OCI-LY7 (cell line): ENCODE measurements at regions not wholly inside any gene's neighbourhood (a gene's known extent, or its start where the extent isn't known, plus 50 kb on each side); places are given as distances from the start of the nearest gene placed in this dataset.
"Not testable (repeated sequence)": the region's sequence is repeated elsewhere in the genome, so short reads cannot be mapped to it uniquely, and the experiment has no call there.

Experiments used
- BruUV-seq: library from RNA; stranded (reverse); fragments of 400-500 nt; replicated peaks from 2 replicates; lab custom pipeline; 2021; lab: Mats Ljungman, UMichigan
- CTCF ChIA-PET: fragments of 300-600 bp; sonication (Branson Sonifier 250); formaldehyde crosslinking; loops from one replicate; lab custom pipeline; 2022; ENCODE audit warnings: antibody characterized with exemption; ENCODE audit not compliant: unreplicated experiment; lab: Charles Lee
- POLR2A ChIA-PET: fragments of 300-600 bp; sonication (Branson Sonifier 250); formaldehyde crosslinking; loops from one replicate; lab custom pipeline; 2022; ENCODE audit warnings: antibody characterized with exemption; lab: Charles Lee
- DNase-seq: peaks from one replicate; pipeline ENCODE4 v3.0.0-alpha.2; 2015; ENCODE audit warnings: low spot score
- H2AFZ ChIP-seq: fragments of 200-600 bp; sonication (generic), shearing (Covaris generic); 2 replicates; pipeline ENCODE4 v1.6.1; 2014; ENCODE audit warnings: mild to moderate bottlenecking, antibody characterized with exemption, low read length, moderate library complexity
- H3K27ac ChIP-seq: fragments of 200-600 bp; sonication (generic); 2 replicates; pipeline ENCODE4 v1.5.1; 2014; ENCODE audit warnings: mixed run types, low read depth, mild to moderate bottlenecking, moderate library complexity, low read length, inconsistent platforms; ENCODE audit not compliant: poor library complexity, severe bottlenecking
- H3K36me3 ChIP-seq: fragments of 200-600 bp; sonication (generic); 2 replicates; pipeline ENCODE4 v1.6.1; 2014; ENCODE audit warnings: mild to moderate bottlenecking, antibody characterized with exemption, low read length, moderate library complexity, mixed read lengths; ENCODE audit not compliant: insufficient read depth
- H3K4me1 ChIP-seq: fragments of 200-600 bp; sonication (generic); 2 replicates; pipeline ENCODE4 v1.5.1; 2014; ENCODE audit warnings: mild to moderate bottlenecking, low read length; ENCODE audit not compliant: insufficient read depth, poor library complexity, severe bottlenecking
- H3K4me2 ChIP-seq: fragments of 200-600 bp; sonication (generic); 2 replicates; pipeline ENCODE4 v1.6.1; 2014; ENCODE audit warnings: mild to moderate bottlenecking, low read length
- H3K4me3 ChIP-seq: fragments of 200-600 bp; sonication (generic); 2 replicates; pipeline ENCODE4 v1.5.1; 2014; ENCODE audit warnings: mild to moderate bottlenecking, low read depth, low read length; ENCODE audit not compliant: poor library complexity, severe bottlenecking
- H3K79me2 ChIP-seq: fragments of 200-600 bp; sonication (generic); 2 replicates; pipeline ENCODE4 v1.6.1; 2016; ENCODE audit warnings: low read depth, mild to moderate bottlenecking, low read length, moderate library complexity, mixed read lengths; ENCODE audit not compliant: insufficient read depth
- H3K9me2 ChIP-seq: fragments of 200-600 bp; sonication (generic); 2 replicates; pipeline ENCODE4 v1.6.1; 2016; ENCODE audit warnings: mild to moderate bottlenecking, low read length, mixed read lengths; ENCODE audit not compliant: insufficient read depth
- H3K9me3 ChIP-seq: fragments of 200-600 bp; sonication (generic); 2 replicates; pipeline ENCODE4 v1.6.1; 2014; ENCODE audit warnings: mild to moderate bottlenecking, mixed run types, low read length, mixed read lengths
- H4K20me1 ChIP-seq: fragments of 200-600 bp; sonication (generic); 2 replicates; pipeline ENCODE4 v1.6.1; 2014; ENCODE audit warnings: mild to moderate bottlenecking, antibody characterized with exemption, low read length, moderate library complexity, mixed read lengths; ENCODE audit not compliant: insufficient read depth
- CTCF ChIP-seq: fragments of 200-600 bp; sonication (generic); conservative IDR thresholded peaks from 2 replicates; pipeline ENCODE4 v1.5.1; 2014; ENCODE audit warnings: mild to moderate bottlenecking, antibody characterized with exemption, low read length, moderate library complexity, mixed read lengths
- EZH2phosphoT487 ChIP-seq: fragments of 200-600 bp; sonication (generic); IDR thresholded peaks from 2 replicates; pipeline ENCODE4 v1.6.1; 2018; ENCODE audit warnings: low read depth, borderline replicate concordance, mild to moderate bottlenecking, mixed run types, antibody characterized with exemption, low read length, moderate library complexity, mixed read lengths
- intact Hi-C: fragments of 100-400 bp; cut with micrococcal nuclease; formaldehyde crosslinking; loops from one replicate; pipeline ENCODE4 v1.10.0; 2022; ENCODE audit not compliant: unreplicated experiment

- Histone ChIP-seq H3K4me3 (no peak overlapping the region), H3K79me2 (no peaks in the 10 kb centered on the region), H2AFZ (no peak overlapping the region), H3K4me1 (no peaks in the 10 kb centered on the region), H4K20me1 (no peaks in the 10 kb centered on the region), H3K27ac (no peak overlapping the region), H3K9me3 (no peaks in the 10 kb centered on the region), H3K36me3 (no peaks in the 10 kb centered on the region), H3K4me2 (no peak overlapping the region), H3K9me2 (no peaks in the 10 kb centered on the region)
- ChIA-PET POLR2A (interaction anchor here (0.9 kb wide), 2 partner anchors 13 to 50 kb away, joined by 3 to 4 read pairs; no protein-coding TSS in a partner anchor), CTCF (no interaction called here)
- no TSS peak for BruUV-seq
- TF ChIP-seq CTCF (no peak), EZH2phosphoT487 (no peak)
- intact Hi-C loops: no loop called here
- no peak for DNase-seq
Observed at GRCh38 chr6:28824793-28825731, 98.7 kb downstream of the TRIM27 start.

GRCh38 chr6:28825732-28826293 is 98.0 kb downstream of the TRIM27 start:
- no peak for DNase-seq
- Histone ChIP-seq H3K4me1 (no peaks in the 10 kb centered on the region), H3K4me3 (no peak overlapping the region), H2AFZ (no peak overlapping the region), H3K4me2 (no peak overlapping the region), H4K20me1 (no peaks in the 10 kb centered on the region), H3K9me2 (no peaks in the 10 kb centered on the region), H3K36me3 (no peaks in the 10 kb centered on the region), H3K27ac (no peak overlapping the region), H3K79me2 (no peaks in the 10 kb centered on the region), H3K9me3 (no peaks in the 10 kb centered on the region)
- intact Hi-C loops: no loop called here
- BruUV-seq: no TSS peak
- ChIA-PET POLR2A (interaction anchor here (0.9 kb wide), 3 partner anchors 8 to 51 kb away, joined by 3 to 4 read pairs (median 4); no protein-coding TSS in a partner anchor), CTCF (no interaction called here)
- TF ChIP-seq CTCF: no peak

GRCh38 chr6:28831683-28832082 is 92.1 kb downstream of the TRIM27 start:
- H4K20me1 ChIP-seq, H3K79me2 ChIP-seq, H3K9me2 ChIP-seq, CTCF ChIA-PET, DNase-seq, POLR2A ChIA-PET, intact Hi-C loops, H3K4me3 ChIP-seq, H3K4me2 ChIP-seq, H3K9me3 ChIP-seq, H3K36me3 ChIP-seq, H3K4me1 ChIP-seq, H2AFZ ChIP-seq, H3K27ac ChIP-seq, BruUV-seq: not testable (repeated sequence)

GRCh38 chr6:28836703-28837102 is 87.1 kb downstream of the TRIM27 start:
- H3K4me3 ChIP-seq, H3K36me3 ChIP-seq, H4K20me1 ChIP-seq, H3K9me3 ChIP-seq, BruUV-seq, H2AFZ ChIP-seq, H3K27ac ChIP-seq, DNase-seq, H3K79me2 ChIP-seq, H3K9me2 ChIP-seq: not testable (repeated sequence)
- peaks cover 23% of the 10 kb centered on the region for H3K4me1 ChIP-seq
- intact Hi-C loops: loop anchor here (1.0 to 5.0 kb wide), 3 partner anchors 64 to 751 kb away; partner anchors contain the start of gene OR2H2
- ChIA-PET CTCF (interaction anchor here (1.3 to 2.0 kb wide), 2 partner anchors 108 to 180 kb away, joined by 3 to 8 read pairs; no protein-coding TSS in a partner anchor), POLR2A (interaction anchor here (0.5 to 1.3 kb wide), 2 partner anchors 85 to 1693 kb away, joined by 4 to 6 read pairs; no protein-coding TSS in a partner anchor)
- H3K4me2 ChIP-seq: peak overlapping the region; percentile 82
